HG03097 (cell line): ENCODE measurements at regions not wholly inside any gene's neighbourhood (a gene's known extent, or its start where the extent isn't known, plus 50 kb on each side); places are given as distances from the start of the nearest gene placed in this dataset.

Experiments
- ATAC-seq: cut with Tn5 transposase; IDR thresholded peaks from one replicate; pipeline ENCODE4 v1.9.1; 2021; ENCODE audit not compliant: unreplicated experiment, low FRiP score

- no peak for ATAC-seq
Observed at GRCh38 chr10:71042216-71042615, 153.9 kb upstream of the PCBD1 start.

GRCh38 chr10:71042699-71043098, 154.3 kb upstream of the PCBD1 start:
- ATAC-seq, result no peak

- ATAC-seq, result no peak
Observed at GRCh38 chr10:71043858-71044257, 155.5 kb upstream of the PCBD1 start.

GRCh38 chr10:71044720-71045119, 156.4 kb upstream of the PCBD1 start:
- ATAC-seq, result no peak

GRCh38 chr10:71045204-71045809, 156.9 kb upstream of the PCBD1 start:
- no peak for ATAC-seq

- no peak for ATAC-seq
Observed at GRCh38 chr10:71045936-71046335, 157.6 kb upstream of the PCBD1 start.

GRCh38 chr10:71046747-71047146, 158.4 kb upstream of the PCBD1 start:
- no peak for ATAC-seq

GRCh38 chr10:71048971-71049615, 160.7 kb upstream of the PCBD1 start:
- no peak for ATAC-seq

GRCh38 chr10:71049994-71050393, 161.6 kb upstream of the PCBD1 start:
- no peak for ATAC-seq

GRCh38 chr10:71052076-71052660, 160.2 kb upstream of the UNC5B start:
- ATAC-seq, result no peak

GRCh38 chr10:71052708-71053107, 159.7 kb upstream of the UNC5B start:
- no peak for ATAC-seq

GRCh38 chr10:71053169-71053895, 159.0 kb upstream of the UNC5B start:
- ATAC-seq, result no peak

GRCh38 chr10:71058308-71058707, 154.1 kb upstream of the UNC5B start:
- no peak for ATAC-seq

GRCh38 chr10:71059054-71059818, 153.1 kb upstream of the UNC5B start:
- no peak for ATAC-seq

- no peak for ATAC-seq
Observed at GRCh38 chr10:71059943-71060342, 152.4 kb upstream of the UNC5B start.

- ATAC-seq, result no peak
Observed at GRCh38 chr10:71060476-71061426, 151.6 kb upstream of the UNC5B start.

GRCh38 chr10:71061472-71061871, 150.9 kb upstream of the UNC5B start:
- ATAC-seq, result no peak

GRCh38 chr10:71062156-71062555, 150.2 kb upstream of the UNC5B start:
- ATAC-seq, result no peak

GRCh38 chr10:71063401-71063800, 149.0 kb upstream of the UNC5B start:
- no peak for ATAC-seq
